PC-9 (cell line): ENCODE measurements at regions not wholly inside any gene's neighbourhood (a gene's known extent, or its start where the extent isn't known, plus 50 kb on each side); places are given as distances from the start of the nearest gene placed in this dataset.

Experiments used
- BruUV-seq: library from RNA; stranded (reverse); fragments of 400-500 nt; replicated peaks from 2 replicates; lab custom pipeline; 2021; lab: Mats Ljungman, UMichigan
- CTCF ChIA-PET: fragments of 300-600 bp; sonication (Branson Sonifier 250); formaldehyde crosslinking; loops from one replicate; lab custom pipeline; 2022; ENCODE audit warnings: antibody characterized with exemption; lab: Charles Lee
- POLR2A ChIA-PET: fragments of 300-600 bp; sonication (Branson Sonifier 250); formaldehyde crosslinking; loops from one replicate; lab custom pipeline; 2022; ENCODE audit warnings: antibody characterized with exemption; ENCODE audit not compliant: unreplicated experiment; lab: Charles Lee
- DNase-seq, 2 experiments: peaks; one replicate each; pipeline versions ENCODE4 v3.0.0 to v3.0.0-alpha.2; 2015 to 2022; ENCODE audit warnings: mixed read lengths in 1 of 2
- H2AFZ ChIP-seq: fragments of 200-600 bp; sonication (generic); 2 replicates; pipeline ENCODE4 v1.8.1; 2017; ENCODE audit warnings: antibody characterized with exemption
- H3F3A ChIP-seq: fragments of 200-600 bp; sonication (generic); 2 replicates; pipeline ENCODE4 v1.8.1; 2017; ENCODE audit warnings: antibody characterized with exemption, mild to moderate bottlenecking, low read depth; ENCODE audit not compliant: insufficient read depth
- H3K27ac ChIP-seq: fragments of 200-600 bp; sonication (generic); 2 replicates; pipeline ENCODE4 v1.6.1; 2016; ENCODE audit warnings: mixed run types
- H3K27me3 ChIP-seq: fragments of 200-600 bp; sonication (generic); 2 replicates; pipeline ENCODE4 v1.6.1; 2016; ENCODE audit warnings: low read depth, mixed run types; ENCODE audit not compliant: insufficient read depth
- H3K36me3 ChIP-seq: fragments of 200-600 bp; sonication (generic); 2 replicates; pipeline ENCODE4 v1.6.1; 2016; ENCODE audit warnings: low read depth, mixed run types
- H3K4me1 ChIP-seq: fragments of 200-600 bp; sonication (generic); replicated peaks from 2 replicates; pipeline ENCODE4 v1.6.1; 2016; ENCODE audit warnings: mixed run types; ENCODE audit not compliant: insufficient read depth
- H3K4me2 ChIP-seq: fragments of 200-600 bp; sonication (generic); 2 replicates; pipeline ENCODE4 v1.6.1; 2017; ENCODE audit warnings: mixed run types
- H3K4me3 ChIP-seq: fragments of 200-600 bp; sonication (generic); 2 replicates; pipeline ENCODE4 v1.6.1; 2016; ENCODE audit warnings: mixed run types
- H3K79me2 ChIP-seq: fragments of 200-600 bp; sonication (generic); 2 replicates; pipeline ENCODE4 v1.6.1; 2017; ENCODE audit warnings: low read depth, mixed run types
- H3K9me2 ChIP-seq: fragments of 200-600 bp; sonication (generic); 2 replicates; pipeline ENCODE4 v1.8.1; 2017; ENCODE audit warnings: mild to moderate bottlenecking; ENCODE audit not compliant: insufficient read depth
- H3K9me3 ChIP-seq: fragments of 200-600 bp; sonication (generic); 2 replicates; pipeline ENCODE4 v1.8.1; 2016; ENCODE audit warnings: low read depth; ENCODE audit not compliant: insufficient read depth
- H4K20me1 ChIP-seq: fragments of 200-600 bp; sonication (generic); 2 replicates; pipeline ENCODE4 v1.8.1; 2017; ENCODE audit not compliant: insufficient read depth
- CTCF ChIP-seq: fragments of 200-600 bp; sonication (generic); conservative IDR thresholded peaks from 2 replicates; pipeline ENCODE4 v1.6.1; 2017; ENCODE audit warnings: mixed run types, antibody characterized with exemption, mild to moderate bottlenecking, moderate library complexity
- EZH2 ChIP-seq: fragments of 200-600 bp; sonication (generic); IDR thresholded peaks from 2 replicates; pipeline ENCODE4 v1.8.0; 2017; ENCODE audit warnings: antibody characterized with exemption, low read depth
- intact Hi-C: fragments of 100-400 bp; cut with micrococcal nuclease; formaldehyde crosslinking; loops from one replicate; pipeline ENCODE4 v1.10.0; 2022; ENCODE audit not compliant: unreplicated experiment

- H3K27ac ChIP-seq, result no peak overlapping the region
- H2AFZ ChIP-seq, result no peak overlapping the region
- no peaks in the 10 kb centered on the region for H4K20me1 ChIP-seq
- no peaks in the 10 kb centered on the region for H3F3A ChIP-seq
- TF ChIP-seq EZH2 (no peak), CTCF (no peak)
- H3K9me2 ChIP-seq, result no peaks in the 10 kb centered on the region
- no peaks in the 10 kb centered on the region for H3K36me3 ChIP-seq
- ChIA-PET POLR2A (no interaction called here), CTCF (no interaction called here)
- no TSS peak for BruUV-seq
- no peak overlapping the region for H3K4me2 ChIP-seq
- H3K9me3 ChIP-seq, result no peaks in the 10 kb centered on the region; the same call in 1 of the 2 replicates
- H3K4me1 ChIP-seq, result no peaks in the 10 kb centered on the region
- intact Hi-C loops, result no loop called here
- DNase-seq, result no peak
- no peaks in the 10 kb centered on the region for H3K79me2 ChIP-seq
- peaks cover 93% of the 10 kb centered on the region for H3K27me3 ChIP-seq
- H3K4me3 ChIP-seq, result no peak overlapping the region
Observed at GRCh38 chr22:47457021-47457420, 694.6 kb downstream of the TBC1D22A start.

GRCh38 chr22:47456031-47456430, 693.6 kb downstream of the TBC1D22A start:
- ChIA-PET CTCF (no interaction called here), POLR2A (no interaction called here)
- Histone ChIP-seq H3K9me3 (no peaks in the 10 kb centered on the region; the same call in 1 of the 2 replicates), H3K4me2 (no peak overlapping the region), H3K4me1 (no peaks in the 10 kb centered on the region), H4K20me1 (no peaks in the 10 kb centered on the region), H3K9me2 (no peaks in the 10 kb centered on the region), H2AFZ (no peak overlapping the region), H3K36me3 (no peaks in the 10 kb centered on the region), H3K27ac (no peak overlapping the region), H3K79me2 (no peaks in the 10 kb centered on the region), H3K27me3 (peaks cover 87% of the 10 kb centered on the region), H3K4me3 (no peak overlapping the region), H3F3A (no peaks in the 10 kb centered on the region)
- TF ChIP-seq EZH2 (no peak), CTCF (no peak)
- BruUV-seq, result no TSS peak
- no peak for DNase-seq
- intact Hi-C loops, result no loop called here

- TF ChIP-seq EZH2, result no peak
- TF ChIP-seq CTCF, result no peak
- Histone ChIP-seq H3K4me1 (no peaks in the 10 kb centered on the region), H4K20me1 (no peaks in the 10 kb centered on the region), H3K9me3 (no peaks in the 10 kb centered on the region; the same call in 1 of the 2 replicates), H3K27me3 (peaks cover 89% of the 10 kb centered on the region), H3F3A (no peaks in the 10 kb centered on the region), H3K4me2 (no peak overlapping the region), H3K4me3 (no peak overlapping the region), H3K36me3 (no peaks in the 10 kb centered on the region), H3K79me2 (no peaks in the 10 kb centered on the region), H3K27ac (no peak overlapping the region), H2AFZ (no peak overlapping the region), H3K9me2 (no peaks in the 10 kb centered on the region)
- ChIA-PET CTCF (no interaction called here), POLR2A (no interaction called here)
- intact Hi-C loops, result no loop called here
- DNase-seq, result no peak
- BruUV-seq, result no TSS peak
Observed at GRCh38 chr22:47453049-47453448, 690.6 kb downstream of the TBC1D22A start.
